T-helper 2 cell treated with Interferon-gamma antibody and Interleukin-4, amounts not matched to agents 5 μg/mL and 100 μg/mL, for 36 hours (primary cell): ENCODE measurements at regions not wholly inside any gene's neighbourhood (a gene's known extent, or its start where the extent isn't known, plus 50 kb on each side); places are given as distances from the start of the nearest gene placed in this dataset.
"Not testable (repeated sequence)": the region's sequence is repeated elsewhere in the genome, so short reads cannot be mapped to it uniquely, and the experiment has no call there.

Source experiments
- DNase-seq: peaks from one replicate; pipeline ENCODE4 v3.0.0; 2021; ENCODE audit warnings: low spot score
- H3K27ac Mint-ChIP-seq: one replicate; pipeline ENCODE4 v1.8.0; 2021; ENCODE audit warnings: mild to moderate bottlenecking, mixed read lengths
- H3K27me3 Mint-ChIP-seq: one replicate; pipeline ENCODE4 v1.8.0; 2021; ENCODE audit warnings: low read depth, mixed read lengths
- H3K36me3 Mint-ChIP-seq: one replicate; pipeline ENCODE4 v1.8.0; 2021; ENCODE audit warnings: low read depth, mixed read lengths
- H3K4me1 Mint-ChIP-seq: one replicate; pipeline ENCODE4 v1.8.0; 2021; ENCODE audit warnings: low read depth, mixed read lengths
- H3K4me3 Mint-ChIP-seq: one replicate; pipeline ENCODE4 v1.8.0; 2022; ENCODE audit warnings: mild to moderate bottlenecking, moderate library complexity, mixed read lengths
- H3K9me3 Mint-ChIP-seq: one replicate; pipeline ENCODE4 v1.8.0; 2021; ENCODE audit warnings: mixed read lengths

GRCh38 chr11:93063086-93063485 is 93.6 kb downstream of the MTNR1B start:
- no peaks in the 10 kb centered on the region for H3K9me3 Mint-ChIP-seq

GRCh38 chr11:93065074-93065674 is 95.7 kb downstream of the MTNR1B start:
- not testable (repeated sequence) for H3K36me3 Mint-ChIP-seq, DNase-seq, H3K4me1 Mint-ChIP-seq, H3K9me3 Mint-ChIP-seq, H3K27ac Mint-ChIP-seq, H3K4me3 Mint-ChIP-seq, H3K27me3 Mint-ChIP-seq

More at GRCh38 chr11:93063086-93063485, 93.6 kb downstream of the MTNR1B start:
- no peak overlapping the region for H3K27ac Mint-ChIP-seq
- no peak overlapping the region for H3K4me3 Mint-ChIP-seq
- no peak for DNase-seq
- H3K36me3 Mint-ChIP-seq: no peaks in the 10 kb centered on the region
- no peaks in the 10 kb centered on the region for H3K27me3 Mint-ChIP-seq
- no peaks in the 10 kb centered on the region for H3K4me1 Mint-ChIP-seq

GRCh38 chr11:93067881-93068390 is 98.5 kb downstream of the MTNR1B start:
- H3K27me3 Mint-ChIP-seq: peaks cover 3% of the 10 kb centered on the region
- H3K9me3 Mint-ChIP-seq: no peaks in the 10 kb centered on the region
- no peak for DNase-seq
- H3K4me3 Mint-ChIP-seq: no peak overlapping the region
- H3K36me3 Mint-ChIP-seq: no peaks in the 10 kb centered on the region
- H3K4me1 Mint-ChIP-seq: no peaks in the 10 kb centered on the region
- no peak overlapping the region for H3K27ac Mint-ChIP-seq

- no peaks in the 10 kb centered on the region for H3K9me3 Mint-ChIP-seq
- DNase-seq: no peak
- no peaks in the 10 kb centered on the region for H3K36me3 Mint-ChIP-seq
- H3K27ac Mint-ChIP-seq: no peak overlapping the region
- no peaks in the 10 kb centered on the region for H3K4me1 Mint-ChIP-seq
- no peak overlapping the region for H3K4me3 Mint-ChIP-seq
- H3K27me3 Mint-ChIP-seq: peaks cover 4% of the 10 kb centered on the region
Measured at GRCh38 chr11:93072229-93072914, 102.9 kb downstream of the MTNR1B start.

- Mint-ChIP-seq H3K36me3 (no peaks in the 10 kb centered on the region), H3K9me3 (no peaks in the 10 kb centered on the region), H3K4me1 (no peaks in the 10 kb centered on the region), H3K27me3 (peaks cover 8% of the 10 kb centered on the region), H3K27ac (no peak overlapping the region), H3K4me3 (no peak overlapping the region)
- DNase-seq: no peak
Measured at GRCh38 chr11:93073026-93073425, 103.6 kb downstream of the MTNR1B start.

- Mint-ChIP-seq H3K27me3 (peaks cover 6% of the 10 kb centered on the region), H3K9me3 (no peaks in the 10 kb centered on the region), H3K4me3 (no peak overlapping the region), H3K36me3 (no peaks in the 10 kb centered on the region), H3K4me1 (no peaks in the 10 kb centered on the region), H3K27ac (no peak overlapping the region)
- DNase-seq: no peak
Measured at GRCh38 chr11:93073508-93074280, 104.2 kb downstream of the MTNR1B start.

- H3K4me3 Mint-ChIP-seq: no peak overlapping the region
- H3K27ac Mint-ChIP-seq: no peak overlapping the region
- H3K4me1 Mint-ChIP-seq: no peaks in the 10 kb centered on the region
- no peaks in the 10 kb centered on the region for H3K9me3 Mint-ChIP-seq
- no peaks in the 10 kb centered on the region for H3K36me3 Mint-ChIP-seq
- peaks cover 6% of the 10 kb centered on the region for H3K27me3 Mint-ChIP-seq
- no peak for DNase-seq
Measured at GRCh38 chr11:93074352-93074751, 104.9 kb downstream of the MTNR1B start.

GRCh38 chr11:93075782-93076181 is 106.3 kb downstream of the MTNR1B start:
- peaks cover 6% of the 10 kb centered on the region for H3K27me3 Mint-ChIP-seq
- no peaks in the 10 kb centered on the region for H3K9me3 Mint-ChIP-seq
- no peaks in the 10 kb centered on the region for H3K36me3 Mint-ChIP-seq
- no peak for DNase-seq
- H3K4me3 Mint-ChIP-seq: no peak overlapping the region
- no peak overlapping the region for H3K27ac Mint-ChIP-seq
- no peaks in the 10 kb centered on the region for H3K4me1 Mint-ChIP-seq

- no peak for DNase-seq
- H3K9me3 Mint-ChIP-seq: no peaks in the 10 kb centered on the region
- peaks cover 13% of the 10 kb centered on the region for H3K27me3 Mint-ChIP-seq
- no peaks in the 10 kb centered on the region for H3K4me1 Mint-ChIP-seq
- no peak overlapping the region for H3K27ac Mint-ChIP-seq
- H3K4me3 Mint-ChIP-seq: no peak overlapping the region
- H3K36me3 Mint-ChIP-seq: no peaks in the 10 kb centered on the region
Measured at GRCh38 chr11:93080146-93080759, 110.8 kb downstream of the MTNR1B start.

GRCh38 chr11:93081694-93082093 is 112.2 kb downstream of the MTNR1B start:
- peaks cover 13% of the 10 kb centered on the region for H3K27me3 Mint-ChIP-seq
- H3K27ac Mint-ChIP-seq: no peak overlapping the region
- H3K4me1 Mint-ChIP-seq: no peaks in the 10 kb centered on the region
- no peak for DNase-seq
- H3K9me3 Mint-ChIP-seq: no peaks in the 10 kb centered on the region
- H3K4me3 Mint-ChIP-seq: no peak overlapping the region
- H3K36me3 Mint-ChIP-seq: no peaks in the 10 kb centered on the region

- no peak overlapping the region for H3K27ac Mint-ChIP-seq
- no peaks in the 10 kb centered on the region for H3K4me1 Mint-ChIP-seq
- no peaks in the 10 kb centered on the region for H3K9me3 Mint-ChIP-seq
- DNase-seq: no peak
- no peaks in the 10 kb centered on the region for H3K36me3 Mint-ChIP-seq
- peaks cover 9% of the 10 kb centered on the region for H3K27me3 Mint-ChIP-seq
- H3K4me3 Mint-ChIP-seq: no peak overlapping the region
Measured at GRCh38 chr11:93082900-93083299, 113.4 kb downstream of the MTNR1B start.

- H3K4me3 Mint-ChIP-seq: no peak overlapping the region
- no peaks in the 10 kb centered on the region for H3K36me3 Mint-ChIP-seq
- H3K9me3 Mint-ChIP-seq: no peaks in the 10 kb centered on the region
- H3K27me3 Mint-ChIP-seq: peaks cover 12% of the 10 kb centered on the region
- no peak overlapping the region for H3K27ac Mint-ChIP-seq
- H3K4me1 Mint-ChIP-seq: no peaks in the 10 kb centered on the region
- no peak for DNase-seq
Measured at GRCh38 chr11:93084727-93085505, 112.9 kb downstream of the SLC36A4 start.

- no peaks in the 10 kb centered on the region for H3K4me1 Mint-ChIP-seq
- H3K27ac Mint-ChIP-seq: no peak overlapping the region
- H3K9me3 Mint-ChIP-seq: no peaks in the 10 kb centered on the region
- no peaks in the 10 kb centered on the region for H3K36me3 Mint-ChIP-seq
- no peak for DNase-seq
- H3K27me3 Mint-ChIP-seq: peaks cover 10% of the 10 kb centered on the region
- H3K4me3 Mint-ChIP-seq: no peak overlapping the region
Measured at GRCh38 chr11:93089474-93090102, 108.2 kb downstream of the SLC36A4 start.
